ENCODE measurements at regions not wholly inside any gene's neighbourhood (a gene's known extent, or its start where the extent isn't known, plus 50 kb on each side); places are given as distances from the start of the nearest gene placed in this dataset.

DNA sequence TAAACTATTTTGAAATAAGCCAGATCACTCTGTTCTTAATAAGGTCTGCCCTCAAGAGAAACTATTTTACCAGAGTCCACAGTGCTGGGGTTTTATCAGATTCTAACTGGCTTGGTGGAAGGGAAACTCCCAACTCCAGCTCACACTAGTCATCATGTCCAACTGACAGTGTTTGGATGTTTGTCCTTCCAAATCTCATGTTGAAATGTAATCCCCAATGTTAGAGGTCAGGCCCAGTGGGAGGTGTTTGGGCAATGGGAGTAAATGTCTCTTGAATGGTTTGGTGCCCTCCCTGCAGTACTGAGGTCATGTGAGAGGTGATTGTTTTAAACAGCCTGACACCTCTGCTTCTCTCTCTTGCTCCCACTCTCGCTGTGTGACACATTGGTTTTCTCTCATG, 1301.0 kb upstream of the CDH8 start:
- no peak for DNase-seq

DNA sequence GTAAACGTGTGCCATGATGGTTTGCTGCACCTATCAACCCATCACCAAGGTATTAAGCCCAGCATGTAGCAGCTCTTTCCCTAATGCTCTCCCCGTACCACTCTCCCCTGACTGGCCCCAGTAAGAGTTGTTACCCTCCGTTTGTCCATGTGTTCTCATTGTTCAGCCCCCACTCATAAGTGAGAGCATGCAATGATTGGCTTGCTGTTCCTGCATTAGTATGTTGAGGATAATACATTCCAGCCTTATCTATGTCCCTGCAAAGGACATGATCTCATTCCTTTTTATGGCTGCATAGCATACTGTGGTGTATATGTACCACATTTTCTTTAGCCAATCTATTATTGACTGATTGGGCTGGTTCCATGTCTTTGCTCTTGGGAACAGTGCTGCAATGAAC, 1294.9 kb upstream of the CDH8 start:
- no peak for DNase-seq

DNA sequence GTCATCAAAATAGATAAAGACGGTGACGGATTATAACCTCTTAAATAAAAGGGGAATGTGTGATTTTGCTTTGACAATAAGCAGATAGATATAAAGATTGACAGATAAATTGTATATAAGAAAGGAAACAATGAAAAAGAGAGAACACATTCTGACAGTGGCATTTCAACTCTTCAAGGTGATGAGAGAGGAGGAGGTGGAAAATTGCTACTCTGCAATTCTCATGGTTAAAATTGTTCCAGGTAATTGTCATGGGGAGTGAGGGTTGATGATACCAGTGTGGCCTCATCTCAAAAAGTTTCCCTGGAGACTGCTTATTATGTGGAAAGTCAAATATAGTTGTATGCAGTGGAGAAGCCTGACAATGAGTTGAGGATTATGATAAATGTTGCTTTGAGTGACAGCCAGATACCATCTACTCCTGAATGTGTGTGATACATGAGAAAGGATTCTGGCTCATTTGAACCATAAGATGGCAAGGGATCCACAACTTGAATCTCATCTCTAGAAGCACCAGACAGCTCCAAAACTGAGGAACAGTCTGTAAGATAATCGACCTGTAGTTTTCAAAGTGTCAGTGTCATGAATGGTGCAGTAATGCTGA, 1290.6 kb upstream of the CDH8 start:
- DNase-seq = no peak

DNA sequence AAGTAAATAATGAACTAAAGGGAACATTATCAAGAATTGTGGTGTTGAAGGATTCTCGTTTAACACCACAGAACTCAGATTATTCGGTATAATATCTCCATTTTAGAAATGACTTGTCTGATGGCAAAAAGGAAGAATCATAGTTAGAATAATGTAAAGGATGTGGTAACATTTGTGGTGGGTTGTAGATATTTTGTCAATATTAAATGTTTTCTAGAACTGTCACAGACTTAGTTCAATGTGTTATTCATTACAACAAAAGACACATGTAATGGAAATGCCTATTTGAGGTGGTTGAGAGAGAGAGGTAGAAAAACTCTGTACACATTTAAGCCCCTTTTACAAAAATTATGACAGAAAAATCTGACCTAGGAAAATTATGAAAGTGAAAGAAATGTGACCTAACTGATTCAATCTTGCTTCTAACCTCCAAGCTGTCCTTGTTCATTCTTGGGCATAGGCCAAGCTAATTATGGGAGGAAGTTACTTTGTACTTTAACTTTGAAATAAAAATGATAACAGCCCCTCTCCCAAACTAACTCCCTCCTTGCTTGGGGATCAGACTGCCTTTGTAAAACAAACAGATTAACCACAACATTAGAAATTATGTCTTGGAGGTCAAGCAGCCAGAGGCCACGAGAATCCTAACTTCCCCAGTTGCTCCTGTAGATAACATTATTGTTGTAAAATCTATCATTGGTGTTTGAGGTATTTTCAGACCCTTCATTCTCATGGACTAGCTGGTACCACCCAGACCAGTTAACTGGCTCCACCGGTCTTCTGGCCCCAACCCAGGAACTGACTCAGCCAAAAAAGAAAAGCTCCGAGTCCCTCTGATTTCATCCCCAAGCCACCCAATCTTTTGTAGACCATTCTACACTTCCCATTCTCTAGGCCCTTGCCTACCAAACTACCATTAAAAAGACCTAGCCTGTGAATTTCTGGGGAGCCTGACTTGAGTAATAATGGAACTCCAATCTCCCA, 1287.8 kb upstream of the CDH8 start:
- DNase-seq = no peak

DNA sequence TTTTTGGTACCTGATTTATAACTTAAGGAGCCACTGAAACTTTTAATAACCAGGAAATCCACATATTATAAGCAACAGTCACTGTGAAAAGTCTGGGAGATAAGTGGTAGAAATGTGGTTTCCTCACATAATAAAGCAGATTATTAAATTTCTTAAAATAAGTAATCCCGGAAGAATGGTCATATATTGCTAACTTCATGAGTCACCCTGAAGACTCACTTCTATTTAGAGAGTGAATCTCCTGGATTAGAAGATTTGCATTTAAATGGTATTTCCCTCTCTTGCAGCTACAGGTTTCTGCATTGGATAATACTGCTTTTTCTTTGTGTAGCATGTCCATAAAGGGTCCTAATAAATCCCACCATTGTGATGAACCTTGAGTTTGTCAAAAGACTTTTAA, 1286.8 kb upstream of the CDH8 start:
- DNase-seq = no peak

DNA sequence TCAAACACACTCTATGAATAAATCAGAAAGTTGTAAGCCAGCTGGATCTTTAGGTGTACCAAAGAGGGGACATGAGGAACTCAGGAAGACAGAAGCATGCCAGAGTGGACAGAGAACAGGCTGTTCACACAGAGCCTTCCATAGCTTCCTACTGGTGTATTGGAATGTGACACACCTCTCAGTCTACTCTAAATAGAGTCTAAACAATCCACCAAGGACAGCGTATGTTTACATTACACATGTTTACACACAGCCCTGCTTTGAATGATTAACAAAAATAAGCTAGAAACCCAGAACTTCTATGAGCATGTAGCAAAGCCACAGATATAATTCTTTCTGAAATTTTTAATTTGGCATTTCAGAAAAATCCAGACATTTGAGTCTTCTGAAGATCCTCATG, 1279.0 kb upstream of the CDH8 start:
- no peak for DNase-seq

DNA sequence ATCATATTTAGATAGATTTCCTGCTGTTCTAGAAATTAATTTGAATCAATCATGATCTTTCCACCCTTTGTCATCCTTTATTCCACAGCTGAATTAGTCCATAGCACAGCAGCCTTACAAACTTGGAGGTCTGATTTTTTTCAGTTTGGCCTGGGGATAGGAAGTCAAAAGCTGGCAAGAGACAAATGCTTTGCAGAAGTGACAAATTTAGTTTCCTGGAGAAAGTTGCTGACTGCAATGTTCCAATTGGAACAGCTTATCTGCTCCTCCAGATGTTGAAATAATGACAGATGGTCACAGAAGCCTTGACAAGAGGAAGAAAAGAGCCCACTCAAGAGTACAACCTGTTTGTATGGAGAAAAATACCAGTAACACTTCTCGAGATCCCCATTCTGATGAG, 1276.1 kb upstream of the CDH8 start:
- no peak for DNase-seq

DNA sequence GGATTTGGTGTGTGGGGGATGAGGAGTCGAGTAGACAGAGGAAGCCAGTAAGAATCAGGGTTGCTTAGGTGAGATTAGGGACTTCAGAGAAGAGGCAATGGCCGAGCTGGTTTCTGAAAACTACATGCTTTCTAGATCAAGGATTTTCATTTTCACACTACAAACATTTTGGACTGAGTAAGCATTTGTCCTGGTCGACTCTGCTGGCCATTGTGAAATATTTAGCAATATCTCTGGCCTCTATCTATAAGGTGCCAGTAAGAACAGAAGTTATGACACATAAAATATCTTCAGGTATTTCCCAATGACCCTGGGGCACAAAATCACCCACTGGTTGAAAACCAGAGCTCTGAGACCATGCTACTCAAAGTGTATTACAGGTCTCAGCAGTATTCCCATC, 1275.1 kb upstream of the CDH8 start:
- DNase-seq = no peak

DNA sequence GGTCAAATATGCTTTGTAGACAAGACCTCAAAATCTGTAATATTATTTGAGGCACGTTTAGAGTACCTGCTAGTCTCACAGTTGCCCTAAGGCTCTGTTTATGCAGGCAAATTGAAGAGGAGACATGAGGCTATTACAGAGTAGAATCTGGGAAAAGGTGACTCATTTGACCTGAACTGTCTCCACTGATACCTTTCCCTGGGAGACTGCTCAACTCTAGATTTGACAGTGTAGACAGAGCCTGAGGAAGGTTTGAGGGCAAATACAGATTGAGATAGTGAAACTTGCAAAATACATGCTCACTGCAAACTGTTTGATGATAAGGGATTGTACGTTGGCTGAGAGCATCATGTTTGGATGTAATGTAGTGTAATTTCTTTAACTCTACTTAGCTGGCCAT, 1266.6 kb upstream of the CDH8 start:
- DNase-seq = no peak

DNA sequence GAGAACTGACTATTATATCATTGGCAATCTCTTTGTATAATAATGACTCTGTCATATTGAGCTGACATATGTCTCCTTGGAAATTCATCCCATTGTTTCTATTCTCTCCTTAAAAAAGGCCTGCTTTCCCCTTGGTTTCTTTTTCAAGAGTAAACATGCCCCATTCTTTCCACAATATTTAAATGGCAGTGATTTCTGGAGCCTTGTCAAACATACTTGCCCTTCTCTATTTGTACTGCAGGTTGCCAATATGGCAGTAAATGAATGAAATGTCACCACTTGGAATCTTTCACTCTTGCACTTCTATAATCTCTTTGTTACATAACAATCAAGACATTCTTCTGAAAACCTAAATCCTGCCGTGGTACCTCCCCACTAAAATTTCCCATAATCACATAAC, 1265.1 kb upstream of the CDH8 start:
- DNase-seq = no peak

DNA sequence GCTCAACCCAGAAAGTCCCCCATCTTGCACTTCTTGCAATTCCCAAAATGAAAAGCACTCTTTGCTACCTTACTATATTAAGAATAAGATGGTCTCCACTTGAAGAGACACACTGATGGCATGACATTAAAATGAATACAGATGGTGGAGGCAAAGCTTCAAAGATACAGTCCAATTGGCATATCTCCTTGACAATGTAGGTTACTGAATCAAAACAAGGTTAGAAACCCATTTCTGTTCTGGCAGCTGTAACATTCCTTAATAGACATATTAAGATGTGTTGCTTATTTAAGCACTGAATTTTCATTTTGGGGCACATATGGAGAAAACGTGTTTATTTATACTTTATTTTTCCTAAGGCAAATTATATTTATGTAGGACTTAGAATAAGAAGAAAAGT, 1262.8 kb upstream of the CDH8 start:
- DNase-seq = no peak

DNA sequence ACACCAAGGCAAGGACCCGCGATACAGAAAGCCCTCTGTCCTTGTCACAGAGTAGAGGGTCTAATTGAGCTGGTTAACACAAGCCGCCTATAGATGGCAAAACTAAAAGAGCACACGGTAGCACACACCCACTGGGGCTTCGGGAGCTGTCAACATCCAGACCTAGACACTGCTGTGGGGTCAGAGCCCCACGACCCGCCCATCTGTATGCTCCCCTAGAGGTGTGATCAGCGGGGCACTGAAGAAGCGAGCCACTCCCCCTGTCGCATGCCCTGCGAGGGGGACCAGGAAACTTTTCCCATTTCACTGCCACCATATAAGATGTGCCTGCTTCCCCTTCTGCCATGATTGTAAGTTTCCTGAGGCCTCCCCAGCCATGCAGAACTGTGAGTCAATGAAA, 1255.8 kb upstream of the CDH8 start:
- no peak for DNase-seq

DNA sequence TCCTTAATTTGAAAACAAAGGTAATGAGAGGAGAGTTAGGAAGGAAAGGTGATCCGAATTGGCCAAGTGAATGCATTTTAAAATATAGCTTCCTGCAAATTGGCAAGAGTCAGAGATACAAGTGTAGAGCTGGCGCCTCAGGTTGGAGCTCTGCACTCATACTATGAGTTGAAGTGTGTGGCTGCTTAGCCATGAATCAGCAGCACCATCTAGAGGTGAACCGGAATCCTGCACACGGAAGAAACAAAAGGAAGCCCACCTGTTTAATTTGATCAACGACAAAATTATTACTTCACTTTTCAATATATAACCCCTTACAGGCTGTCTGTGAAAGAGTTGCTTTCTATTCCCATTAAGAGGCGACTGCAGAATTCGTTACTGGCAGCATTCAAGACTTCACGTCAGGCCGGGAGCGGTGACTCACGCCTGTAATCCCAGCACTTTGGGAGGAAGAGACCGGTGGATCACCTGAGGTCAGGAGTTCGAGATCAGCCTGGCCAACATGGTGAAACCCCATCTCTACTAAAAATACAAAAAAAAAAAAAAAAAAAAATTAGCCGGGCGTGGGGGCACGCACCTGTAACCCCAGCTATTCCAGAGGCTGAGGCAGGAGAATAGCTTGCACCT, 1253.7 kb upstream of the CDH8 start:
- peak; percentile 7 for DNase-seq

DNA sequence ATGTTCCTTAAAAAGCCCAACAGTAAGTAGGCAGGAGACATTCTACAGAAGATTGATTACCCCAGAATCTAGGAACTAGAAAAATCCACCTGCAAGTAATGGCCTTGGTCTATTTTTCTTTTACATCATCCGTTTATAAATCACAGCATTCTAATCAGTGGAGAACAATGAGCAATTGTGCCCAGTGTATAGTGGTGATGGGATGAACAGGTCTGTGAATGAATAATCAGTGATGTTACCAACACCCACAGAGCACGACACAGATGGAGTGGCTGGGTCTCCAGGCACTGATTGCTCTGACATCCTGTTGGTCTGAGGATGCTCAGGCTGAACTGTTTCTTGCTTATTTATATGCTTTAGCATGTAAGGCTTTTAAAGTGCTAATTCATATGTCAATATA, 1251.2 kb upstream of the CDH8 start:
- DNase-seq = no peak

DNA sequence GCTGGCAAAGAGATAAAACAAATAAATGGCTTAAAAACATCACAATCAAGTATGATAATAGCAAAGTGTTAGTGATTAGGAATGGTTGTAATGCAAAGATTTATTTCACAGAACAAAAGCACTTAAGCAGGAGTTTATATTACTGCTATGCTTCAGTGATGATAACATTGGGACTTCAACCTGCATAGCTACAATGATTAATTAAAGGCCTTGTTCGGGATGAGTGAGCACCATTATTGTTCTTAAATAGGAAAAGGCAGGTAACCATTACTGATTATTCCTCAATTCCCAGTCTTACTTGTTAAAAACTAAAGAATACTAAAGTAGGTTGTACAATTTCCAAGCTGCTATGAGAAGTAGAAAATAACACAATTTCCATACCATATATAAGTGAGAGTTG, 1247.5 kb upstream of the CDH8 start:
- DNase-seq = no peak

DNA sequence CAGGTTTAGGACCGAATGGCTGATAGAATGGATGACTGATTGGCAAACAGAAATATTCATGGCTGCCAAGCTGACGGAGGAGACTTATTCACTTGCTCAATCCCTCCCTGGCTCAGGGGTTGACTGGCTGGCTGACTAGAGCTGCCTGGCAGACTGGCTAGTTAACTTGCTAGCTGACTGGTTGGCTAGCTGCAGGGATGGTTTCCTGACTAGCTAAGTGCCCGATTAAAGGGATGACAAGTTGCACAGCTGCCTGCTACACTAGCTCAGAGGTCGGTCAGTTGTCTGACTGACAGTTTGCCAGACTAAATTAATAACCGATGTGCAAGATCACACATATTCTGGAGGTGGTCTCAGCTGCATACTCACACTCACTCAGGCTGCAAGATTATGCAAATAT, 1208.4 kb upstream of the CDH8 start:
- no peak for DNase-seq

DNA sequence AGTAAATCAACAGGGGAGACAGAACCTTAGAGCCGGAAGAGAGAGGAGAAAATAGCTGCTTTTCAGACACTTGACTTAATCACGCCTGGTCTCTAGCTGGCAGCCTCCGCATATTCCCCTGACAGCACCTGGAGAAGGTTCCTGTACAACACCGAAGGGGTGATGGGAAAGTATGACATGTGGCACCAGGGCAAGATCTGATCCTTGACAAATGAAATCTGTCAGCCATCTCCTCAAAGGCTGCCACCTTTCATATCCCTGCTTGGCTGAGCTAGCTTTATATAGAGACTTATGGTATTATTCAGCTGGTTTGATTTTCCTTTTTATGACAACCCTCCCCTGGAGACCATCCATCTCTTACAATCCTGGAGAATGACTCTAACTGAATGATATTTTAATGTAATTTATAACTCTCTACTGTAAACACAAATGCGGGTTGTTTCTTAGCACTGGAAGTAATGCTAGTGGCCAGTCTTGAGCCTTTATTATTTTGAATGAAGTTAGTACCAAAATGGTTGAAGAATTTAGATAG, 1205.3 kb upstream of the CDH8 start:
- no peak for DNase-seq

DNA sequence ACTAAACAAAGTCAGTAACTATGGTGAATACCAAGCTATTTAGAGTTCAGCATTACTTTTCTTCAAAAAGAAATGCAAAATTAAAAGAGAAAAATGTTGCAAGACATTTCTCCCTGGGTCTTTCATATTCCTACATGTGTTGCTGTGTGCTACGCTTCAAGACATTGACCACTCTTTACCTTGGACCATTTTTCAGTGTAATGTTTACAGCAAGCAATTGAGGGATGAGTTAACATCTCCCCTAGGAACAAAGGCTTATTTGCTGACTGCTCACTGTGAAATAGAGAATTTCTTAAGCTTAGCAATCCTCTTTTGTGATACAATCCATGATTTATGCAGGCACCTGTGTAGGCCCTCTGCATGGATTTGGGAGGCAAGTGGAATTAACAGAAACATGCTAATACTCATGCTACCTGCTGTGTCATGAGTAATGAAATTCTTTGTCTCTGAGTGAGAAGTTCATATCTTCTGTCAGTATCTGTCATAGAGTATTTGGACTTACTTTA, 1202.9 kb upstream of the CDH8 start:
- no peak for DNase-seq

DNA sequence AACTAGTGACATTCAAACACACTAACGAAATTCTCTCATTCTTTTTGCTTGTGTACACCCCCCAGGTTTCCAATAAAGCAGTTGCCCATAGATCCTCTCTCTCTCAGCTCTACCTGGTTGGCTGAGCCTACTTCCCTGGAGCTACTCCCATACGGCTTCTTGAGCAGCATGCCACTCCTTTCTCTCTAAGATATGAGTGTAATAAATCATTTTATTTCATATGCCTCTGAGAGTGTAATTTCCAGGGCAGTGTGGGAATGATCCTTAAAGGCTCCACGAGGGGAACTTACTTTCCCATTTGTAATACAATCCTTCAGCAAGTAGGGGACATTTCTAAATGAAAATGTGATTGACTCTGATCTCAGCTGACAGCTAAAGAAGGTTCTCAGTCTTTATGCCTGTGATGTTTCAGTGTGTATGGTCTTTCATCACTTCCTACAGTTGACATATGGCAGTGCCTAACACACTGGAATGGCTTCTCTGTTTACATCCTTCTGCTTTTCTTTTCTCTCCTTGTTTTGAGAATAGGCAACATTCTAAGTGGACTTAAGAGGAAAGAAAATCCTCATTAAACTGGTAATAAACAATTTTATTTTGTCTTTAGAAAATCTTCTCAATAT, 1194.3 kb upstream of the CDH8 start:
- DNase-seq = no peak

DNA sequence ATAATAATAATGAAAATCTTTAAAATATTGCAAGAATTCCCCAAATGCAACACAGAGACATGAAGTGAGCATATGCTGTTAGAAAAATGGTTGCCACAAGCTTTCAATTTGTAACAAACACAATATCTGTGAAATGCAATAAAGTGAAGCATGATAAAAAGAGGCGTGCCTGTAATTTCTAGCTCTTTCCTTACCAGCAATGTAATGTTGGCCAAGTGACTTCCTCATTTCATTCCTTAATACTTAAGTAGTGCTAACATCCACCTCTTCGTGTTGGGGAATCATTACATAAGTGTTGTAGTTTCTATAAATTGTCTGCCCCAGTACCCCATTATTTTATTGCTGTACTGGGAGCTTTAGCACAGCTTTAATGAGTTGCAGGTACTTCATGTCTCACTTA, 1192.0 kb upstream of the CDH8 start:
- no peak for DNase-seq

DNA sequence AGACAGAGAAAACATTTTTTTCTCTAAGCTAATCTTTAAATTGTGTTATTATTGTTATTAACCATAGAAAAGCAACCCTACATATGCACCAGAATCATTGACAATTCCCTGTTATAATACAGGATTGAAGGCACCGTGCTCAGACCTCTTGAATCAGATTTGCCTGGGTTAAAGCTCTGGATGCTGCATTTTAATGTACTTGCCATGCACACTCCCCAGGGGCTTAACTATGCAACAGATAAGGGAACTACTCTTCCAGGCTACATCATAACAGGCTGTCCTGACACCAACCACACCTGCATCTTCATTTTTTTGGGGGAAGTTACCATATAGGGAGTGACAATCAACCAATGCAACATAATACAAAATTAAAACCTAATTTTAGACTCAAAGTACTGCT, 1187.6 kb upstream of the CDH8 start:
- DNase-seq = no peak

DNA sequence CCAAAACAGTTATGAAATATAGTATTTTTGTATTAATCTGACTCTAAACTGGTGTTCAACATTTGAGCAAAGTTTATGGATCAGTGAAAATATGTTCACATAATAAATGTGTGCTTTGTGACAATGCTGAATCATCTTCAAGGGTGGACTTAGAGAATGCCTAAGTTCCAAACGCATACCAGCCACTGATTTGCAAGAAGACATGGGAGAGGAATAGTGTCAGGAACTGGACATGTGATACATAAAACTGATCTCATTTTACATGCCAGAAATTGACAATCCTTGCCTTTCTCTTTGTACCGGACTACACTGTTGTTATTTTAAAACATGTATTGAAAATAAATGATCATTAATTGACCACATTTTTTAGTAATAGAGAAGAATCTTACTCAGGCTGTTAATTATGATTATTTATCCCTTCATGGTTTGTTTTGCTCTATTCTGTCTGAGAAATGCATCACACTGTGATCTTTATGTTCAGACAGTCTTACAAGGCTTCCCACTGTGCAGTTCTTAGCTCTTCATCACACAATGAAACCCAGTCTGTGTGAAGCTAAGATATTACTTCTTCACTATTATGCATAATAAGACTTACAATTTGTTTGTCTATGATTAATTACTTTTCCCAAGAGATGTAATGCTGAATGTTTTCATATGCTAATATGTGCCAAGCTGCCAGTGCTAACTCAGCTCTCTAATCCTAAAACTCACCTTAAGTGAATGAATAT, 1180.6 kb upstream of the CDH8 start:
- no peak for DNase-seq

Measured in skin of body (tissue), 1 donor.